ENCODE measurements at regions not wholly inside any gene's neighbourhood (a gene's known extent, or its start where the extent isn't known, plus 50 kb on each side); places are given as distances from the start of the nearest gene placed in this dataset.

GRCh38 chr11:131036514-131036913, 120.2 kb upstream of the SNX19 start:
- H3K9me3 ChIP-seq: no peaks in the 10 kb centered on the region
- TF ChIP-seq CTCF (IDR thresholded peaks at IDR 0.05) (no peak), POLR2AphosphoS5 (IDR thresholded peaks at IDR 0.05) (no peak), POLR2A (IDR thresholded peaks at IDR 0.05) (no peak)
- no peak for DNase-seq (ENCODE audit: low spot score in 2 of 2)
- no peaks in the 10 kb centered on the region for H3K36me3 ChIP-seq
- intact Hi-C loops (cut with DNase I; ENCODE audit: low total_unique reads): no loop called here
- no peaks in the 10 kb centered on the region for H3K4me1 ChIP-seq
- no peaks in the 10 kb centered on the region for H3K27me3 ChIP-seq
- H3K27ac ChIP-seq: no peak overlapping the region
- H3K4me3 ChIP-seq: no peak overlapping the region

- Histone ChIP-seq H3K4me1 (no peaks in the 10 kb centered on the region), H3K27me3 (no peaks in the 10 kb centered on the region), H3K9me3 (no peaks in the 10 kb centered on the region), H3K36me3 (no peaks in the 10 kb centered on the region), H3K27ac (no peak overlapping the region), H3K4me3 (no peak overlapping the region)
- TF ChIP-seq POLR2A (IDR thresholded peaks at IDR 0.05) (no peak), POLR2AphosphoS5 (IDR thresholded peaks at IDR 0.05) (no peak), CTCF (IDR thresholded peaks at IDR 0.05) (no peak)
- no peak for DNase-seq (ENCODE audit: low spot score in 2 of 2)
- intact Hi-C loops (cut with DNase I; ENCODE audit: low total_unique reads): no loop called here
Observed at GRCh38 chr11:131037873-131038272, 121.6 kb upstream of the SNX19 start.

GRCh38 chr11:131038597-131038996, 122.3 kb upstream of the SNX19 start:
- H3K27ac ChIP-seq: no peak overlapping the region
- H3K9me3 ChIP-seq: no peaks in the 10 kb centered on the region
- DNase-seq (ENCODE audit: low spot score in 2 of 2): no peak
- intact Hi-C loops (cut with DNase I; ENCODE audit: low total_unique reads): no loop called here
- no peaks in the 10 kb centered on the region for H3K4me1 ChIP-seq
- H3K36me3 ChIP-seq: no peaks in the 10 kb centered on the region
- H3K27me3 ChIP-seq: no peaks in the 10 kb centered on the region
- TF ChIP-seq POLR2A (IDR thresholded peaks at IDR 0.05) (no peak), CTCF (IDR thresholded peaks at IDR 0.05) (no peak), POLR2AphosphoS5 (IDR thresholded peaks at IDR 0.05) (no peak)
- no peak overlapping the region for H3K4me3 ChIP-seq

GRCh38 chr11:131041331-131042040, 125.2 kb upstream of the SNX19 start:
- no peaks in the 10 kb centered on the region for H3K9me3 ChIP-seq
- H3K4me3 ChIP-seq: no peak overlapping the region
- H3K27ac ChIP-seq: no peak overlapping the region
- intact Hi-C loops (cut with DNase I; ENCODE audit: low total_unique reads): no loop called here
- no peaks in the 10 kb centered on the region for H3K36me3 ChIP-seq
- no peak for TF ChIP-seq POLR2A (IDR thresholded peaks at IDR 0.05)
- no peak for TF ChIP-seq POLR2AphosphoS5 (IDR thresholded peaks at IDR 0.05)
- TF ChIP-seq CTCF (IDR thresholded peaks at IDR 0.05): no peak
- DNase-seq (ENCODE audit: low spot score in 2 of 2): no peak
- H3K27me3 ChIP-seq: peaks cover 0 to 9% of the 10 kb centered on the region in 2 donors
- H3K4me1 ChIP-seq: no peaks in the 10 kb centered on the region

- intact Hi-C loops (cut with DNase I; ENCODE audit: low total_unique reads): no loop called here
- H3K27me3 ChIP-seq: peaks cover 0 to 13% of the 10 kb centered on the region in 2 donors
- H3K4me3 ChIP-seq: no peak overlapping the region
- TF ChIP-seq POLR2AphosphoS5 (IDR thresholded peaks at IDR 0.05) (no peak), POLR2A (IDR thresholded peaks at IDR 0.05) (no peak), CTCF (IDR thresholded peaks at IDR 0.05) (no peak)
- no peak for DNase-seq (ENCODE audit: low spot score in 2 of 2)
- H3K4me1 ChIP-seq: no peaks in the 10 kb centered on the region
- H3K36me3 ChIP-seq: no peaks in the 10 kb centered on the region
- no peak overlapping the region for H3K27ac ChIP-seq
- H3K9me3 ChIP-seq: no peaks in the 10 kb centered on the region
Observed at GRCh38 chr11:131042041-131042390, 125.7 kb upstream of the SNX19 start.
